Spleen (tissue), 11 donors: ENCODE measurements at regions not wholly inside any gene's neighbourhood (a gene's known extent, or its start where the extent isn't known, plus 50 kb on each side); places are given as distances from the start of the nearest gene placed in this dataset.
A peak's percentile ranks its signal among the peaks of the same experiment; 100 is the strongest.

Experiments
- DNase-seq: peaks from one replicate; pipeline ENCODE4 v3.0.0-alpha.2; 2020
- H3K27ac ChIP-seq, 8 donors: fragments of 200-600 bp; sonication (generic) in 7 of 8; 1 replicate in 4 of 8; 2 replicates in 4 of 8; pipeline versions ENCODE4 v1.5.0 to v1.8.0; 2016 to 2021; ENCODE audit warnings: inconsistent platforms in 4 of 8, mild to moderate bottlenecking in 4 of 8, moderate library complexity in 1 of 8
- H3K27me3 ChIP-seq, 7 donors: fragments of 200-600 bp; sonication (generic) in 6 of 7; replicated peaks in 1 of 7; 1 replicate in 4 of 7; 2 replicates in 3 of 7; pipeline versions ENCODE4 v1.5.0 to v1.8.0; 2016 to 2021; ENCODE audit warnings: inconsistent platforms in 3 of 7, mild to moderate bottlenecking in 1 of 7
- H3K36me3 ChIP-seq, 6 donors: fragments of 200-600 bp; sonication (generic) in 5 of 6; 1 replicate in 4 of 6; 2 replicates in 2 of 6; pipeline versions ENCODE4 v1.5.0 to v1.8.0; 2016 to 2021; ENCODE audit warnings: inconsistent platforms in 2 of 6
- H3K4me1 ChIP-seq, 6 donors: fragments of 200-600 bp; sonication (generic) in 5 of 6; 1 replicate in 3 of 6; 2 replicates in 3 of 6; pipeline versions ENCODE4 v1.5.0 to v1.8.0; 2016 to 2021; ENCODE audit warnings: inconsistent platforms in 3 of 6
- H3K4me3 ChIP-seq, 8 donors: fragments of 200-600 bp; sonication (generic) in 7 of 8; 1 replicate in 4 of 8; 2 replicates in 4 of 8; pipeline versions ENCODE4 v1.5.0 to v1.8.0; 2016 to 2021; ENCODE audit warnings: inconsistent platforms in 4 of 8, mild to moderate bottlenecking in 4 of 8, moderate library complexity in 2 of 8
- H3K9me3 ChIP-seq, 8 donors: fragments of 200-600 bp; sonication (generic) in 7 of 8; 1 replicate in 4 of 8; 2 replicates in 4 of 8; pipeline versions ENCODE4 v1.5.0 to v1.8.0; 2016 to 2021; ENCODE audit warnings: inconsistent platforms in 4 of 8
- CTCF ChIP-seq, 11 experiments: fragments of 200-600 bp in 7 of 11; fragments of 450-650 bp in 4 of 11; sonication (generic) in 4 of 11; IDR thresholded peaks in 8 of 11; conservative IDR thresholded peaks in 3 of 11; 1 replicate in 7 of 11; 2 replicates in 4 of 11; pipeline versions ENCODE4 v1.4.0 to v1.8.0; 2016 to 2021; ENCODE audit warnings: antibody characterized with exemption in 11 of 11, inconsistent platforms in 4 of 11, mild to moderate bottlenecking in 1 of 11
- POLR2A ChIP-seq, 3 donors: fragments of 450-650 bp; IDR thresholded peaks; one replicate each; pipeline ENCODE4 v1.5.1; 2017; ENCODE audit warnings: antibody characterized with exemption in 3 of 3, mild to moderate bottlenecking in 1 of 3
- POLR2AphosphoS5 ChIP-seq, 3 donors: sonication (generic); formaldehyde crosslinking; IDR thresholded peaks; one replicate each; pipeline ENCODE4 v1.5.1; 2017; ENCODE audit warnings: antibody characterized with exemption in 3 of 3
- WGBS, 5 donors: extraction: QIAGEN DNeasy Blood & Tissue Kit in 3 of 5; methylation state at CpG; one replicate each; pipeline versions ENCODE4 v1.1.5 to v1.1.7; 2013 to 2018; 5-methylcytosine and 5-hydroxymethylcytosine counted together
- intact Hi-C: fragments of 100-400 bp; cut with DNase I; formaldehyde crosslinking; loops from one replicate; pipeline ENCODE4 v1.15.0; 2023; ENCODE audit warnings: low total_unique reads
- donor health status: healthy with polysubstance abuse.
- donor health status: DM: no; HTN: no; CAD: no; lungs with moderate emphysema.
- donor health status: DM: no; HTN: no; CAD: no.
- donor health status: Bipolar disorder and iron deficiency.
- donor health status: healthy.
- donor health status: DM: no; HTN: no; CAD: no.
- donor health status: DM: yes; HTN: yes; CAD: no.

GRCh38 chr21:25326181-25326580 is 281.1 kb downstream of the MRPL39 start:
- H3K36me3 ChIP-seq: no peaks in the 10 kb centered on the region
- H3K27ac ChIP-seq: no peak overlapping the region
- H3K4me1 ChIP-seq: no peaks in the 10 kb centered on the region
- TF ChIP-seq POLR2AphosphoS5 (IDR thresholded peaks at IDR 0.05) (no peak), POLR2A (IDR thresholded peaks at IDR 0.05) (no peak), CTCF (IDR thresholded peaks at IDR 0.05 in 8 of 11, conservative IDR thresholded peaks at IDR 0.05 in 3 of 11) (no peak)
- no peak overlapping the region for H3K4me3 ChIP-seq
- no peaks in the 10 kb centered on the region for H3K9me3 ChIP-seq
- no peaks in the 10 kb centered on the region for H3K27me3 ChIP-seq
- intact Hi-C loops: no loop called here
- WGBS, 5 donors: 79 to 96% (median 94%) methylated on average over 2 of the region's 2 CpGs
- DNase-seq: no peak

- WGBS, 5 donors: 92 to 94% (median 93%) methylated on average over 6 of the region's 6 CpGs
- no peak for TF ChIP-seq POLR2AphosphoS5 (IDR thresholded peaks at IDR 0.05)
- no peak for TF ChIP-seq POLR2A (IDR thresholded peaks at IDR 0.05)
- no peak for TF ChIP-seq CTCF (IDR thresholded peaks at IDR 0.05 in 8 of 11, conservative IDR thresholded peaks at IDR 0.05 in 3 of 11)
- Histone ChIP-seq H3K27ac (no peak overlapping the region), H3K27me3 (no peaks in the 10 kb centered on the region), H3K4me1 (no peaks in the 10 kb centered on the region), H3K9me3 (no peaks in the 10 kb centered on the region), H3K4me3 (no peak overlapping the region), H3K36me3 (no peaks in the 10 kb centered on the region)
- no peak for DNase-seq
- intact Hi-C loops: no loop called here
These were observed 282.6 kb downstream of the MRPL39 start for GRCh38 chr21:25324666-25325065.

- Histone ChIP-seq H3K4me1 (no peaks in the 10 kb centered on the region), H3K4me3 (no peak overlapping the region), H3K36me3 (no peaks in the 10 kb centered on the region), H3K27me3 (no peaks in the 10 kb centered on the region), H3K9me3 (no peaks in the 10 kb centered on the region), H3K27ac (no peak overlapping the region)
- no peak for DNase-seq
- intact Hi-C loops: no loop called here
- WGBS, 5 donors: 70 to 86% (median 76%) methylated on average over 7 of the region's 7 CpGs
- TF ChIP-seq POLR2A (IDR thresholded peaks at IDR 0.05): no peak
- no peak for TF ChIP-seq CTCF (IDR thresholded peaks at IDR 0.05 in 8 of 11, conservative IDR thresholded peaks at IDR 0.05 in 3 of 11)
- TF ChIP-seq POLR2AphosphoS5 (IDR thresholded peaks at IDR 0.05): no peak
These were observed 283.8 kb downstream of the MRPL39 start for GRCh38 chr21:25323356-25323949.

- no peak for DNase-seq
- Histone ChIP-seq H3K4me3 (no peak overlapping the region), H3K9me3 (peaks cover 0 to 28% (median 21%) of the 10 kb centered on the region in 8 donors), H3K4me1 (peaks cover 0 to 9% (median 0%) of the 10 kb centered on the region in 6 donors), H3K36me3 (no peaks in the 10 kb centered on the region), H3K27me3 (no peaks in the 10 kb centered on the region), H3K27ac (no peak overlapping the region)
- intact Hi-C loops: no loop called here
- TF ChIP-seq POLR2A (IDR thresholded peaks at IDR 0.05) (no peak), CTCF (IDR thresholded peaks at IDR 0.05 in 8 of 11, conservative IDR thresholded peaks at IDR 0.05 in 3 of 11) (peak in 1 of 11 experiments; percentile 1), POLR2AphosphoS5 (IDR thresholded peaks at IDR 0.05) (no peak)
- WGBS, 5 donors: 71 to 94% (median 76%) methylated on average over 1 of the region's 1 CpG
These were observed 293.0 kb downstream of the MRPL39 start for GRCh38 chr21:25314247-25314646.
